SK-MEL-5 (cell line): ENCODE measurements at regions not wholly inside any gene's neighbourhood (a gene's known extent, or its start where the extent isn't known, plus 50 kb on each side); places are given as distances from the start of the nearest gene placed in this dataset.
A peak's percentile ranks its signal among the peaks of the same experiment; 100 is the strongest.
"Not testable (repeated sequence)": the region's sequence is repeated elsewhere in the genome, so short reads cannot be mapped to it uniquely, and the experiment has no call there.

Experiments
- DNase-seq: peaks from one replicate; pipeline ENCODE4 v3.0.0-alpha.2; 2016; ENCODE audit warnings: low read depth, low spot score
- in situ Hi-C: cut with HindIII; loops from 2 replicates; pipeline ENCODE4 v1.10.0; 2016; ENCODE audit warnings: low sequenced_read_pairs, high pct_unique_total_duplicates, low pct_unique_long_range_greater_than_20kb

- DNase-seq: peak; percentile 79
- in situ Hi-C loops: no loop called here
These were observed 129.4 kb downstream of the TRIM27 start for GRCh38 chr6:28794175-28795002.

GRCh38 chr6:28800647-28801046, 123.1 kb downstream of the TRIM27 start:
- DNase-seq, in situ Hi-C loops: not testable (repeated sequence)

- DNase-seq: peak; percentile 90
- in situ Hi-C loops: no loop called here
These were observed 121.1 kb downstream of the TRIM27 start for GRCh38 chr6:28802417-28803336.

- in situ Hi-C loops: no loop called here
- DNase-seq: peak; percentile 77
These were observed 120.5 kb downstream of the TRIM27 start for GRCh38 chr6:28803337-28803709.

GRCh38 chr6:28807682-28808280, 116.0 kb downstream of the TRIM27 start:
- peak; percentile 91 for DNase-seq
- in situ Hi-C loops: no loop called here

GRCh38 chr6:28808383-28808782, 115.4 kb downstream of the TRIM27 start:
- in situ Hi-C loops: no loop called here
- DNase-seq: no peak

GRCh38 chr6:28809947-28810658, 113.7 kb downstream of the TRIM27 start:
- peak; percentile 53 for DNase-seq
- in situ Hi-C loops: no loop called here

- in situ Hi-C loops: no loop called here
These were observed 113.1 kb downstream of the TRIM27 start for GRCh38 chr6:28810659-28811053.

GRCh38 chr6:28811873-28812272, 111.9 kb downstream of the TRIM27 start:
- DNase-seq: peak; percentile 67
- in situ Hi-C loops: no loop called here

More at GRCh38 chr6:28810659-28811053, 113.1 kb downstream of the TRIM27 start:
- DNase-seq: no peak

GRCh38 chr6:28812778-28813569, 110.8 kb downstream of the TRIM27 start:
- DNase-seq: no peak
- in situ Hi-C loops: no loop called here

GRCh38 chr6:28814032-28814976, 109.5 kb downstream of the TRIM27 start:
- no peak for DNase-seq
- in situ Hi-C loops: no loop called here

GRCh38 chr6:28816339-28816908, 107.4 kb downstream of the TRIM27 start:
- no peak for DNase-seq
- in situ Hi-C loops: no loop called here

GRCh38 chr6:28816909-28817807, 106.6 kb downstream of the TRIM27 start:
- in situ Hi-C loops: no loop called here
- peak; percentile 87 for DNase-seq

GRCh38 chr6:28817808-28818145, 106.0 kb downstream of the TRIM27 start:
- peak; percentile 68 for DNase-seq
- in situ Hi-C loops: no loop called here
